GM21576 (cell line): ENCODE measurements at regions not wholly inside any gene's neighbourhood (a gene's known extent, or its start where the extent isn't known, plus 50 kb on each side); places are given as distances from the start of the nearest gene placed in this dataset.
A peak's percentile ranks its signal among the peaks of the same experiment; 100 is the strongest.
"Not testable (repeated sequence)": the region's sequence is repeated elsewhere in the genome, so short reads cannot be mapped to it uniquely, and the experiment has no call there.

Experiments used
- ATAC-seq: cut with Tn5 transposase; IDR thresholded peaks from one replicate; pipeline ENCODE4 v1.9.1; 2021; ENCODE audit warnings: mild to moderate bottlenecking, moderate library complexity; ENCODE audit not compliant: unreplicated experiment

GRCh38 chr11:13166036-13166435, 111.6 kb upstream of the BMAL1 start:
- ATAC-seq = no peak

GRCh38 chr11:13168271-13168670, 109.3 kb upstream of the BMAL1 start:
- no peak for ATAC-seq

GRCh38 chr11:13169709-13170108, 107.9 kb upstream of the BMAL1 start:
- ATAC-seq = no peak

GRCh38 chr11:13174090-13174489, 103.5 kb upstream of the BMAL1 start:
- no peak for ATAC-seq

GRCh38 chr11:13183094-13183825, 94.3 kb upstream of the BMAL1 start:
- no peak for ATAC-seq

GRCh38 chr11:13183826-13184196, 93.8 kb upstream of the BMAL1 start:
- ATAC-seq = no peak

GRCh38 chr11:13184295-13184794, 93.2 kb upstream of the BMAL1 start:
- ATAC-seq = no peak

GRCh38 chr11:13188179-13188578, 89.4 kb upstream of the BMAL1 start:
- ATAC-seq = no peak

- no peak for ATAC-seq
Observed at GRCh38 chr11:13189561-13190426, 87.8 kb upstream of the BMAL1 start.

- no peak for ATAC-seq
Observed at GRCh38 chr11:13193613-13194012, 84.0 kb upstream of the BMAL1 start.

GRCh38 chr11:13197374-13197773, 80.2 kb upstream of the BMAL1 start:
- not testable (repeated sequence) for ATAC-seq

- peak; percentile 70 for ATAC-seq
Observed at GRCh38 chr11:13205486-13205885, 72.1 kb upstream of the BMAL1 start.

GRCh38 chr11:13206086-13206640, 71.4 kb upstream of the BMAL1 start:
- ATAC-seq = peak; percentile 25

- ATAC-seq = no peak
Observed at GRCh38 chr11:13207270-13207664, 70.3 kb upstream of the BMAL1 start.

- ATAC-seq = no peak
Observed at GRCh38 chr11:13207665-13208594, 69.7 kb upstream of the BMAL1 start.

- no peak for ATAC-seq
Observed at GRCh38 chr11:13208921-13209320, 68.7 kb upstream of the BMAL1 start.

GRCh38 chr11:13209379-13209778, 68.2 kb upstream of the BMAL1 start:
- ATAC-seq = no peak

GRCh38 chr11:13210424-13210823, 67.2 kb upstream of the BMAL1 start:
- no peak for ATAC-seq

- ATAC-seq = no peak
Observed at GRCh38 chr11:13214276-13214675, 63.3 kb upstream of the BMAL1 start.

GRCh38 chr11:13215149-13215548, 62.4 kb upstream of the BMAL1 start:
- ATAC-seq = no peak
